IPS DF 6.9 (cell line): ENCODE measurements at regions not wholly inside any gene's neighbourhood (a gene's known extent, or its start where the extent isn't known, plus 50 kb on each side); places are given as distances from the start of the nearest gene placed in this dataset.
"Not testable (repeated sequence)": the region's sequence is repeated elsewhere in the genome, so short reads cannot be mapped to it uniquely, and the experiment has no call there.

Experiments used
- DNase-seq: peaks from one replicate; pipeline ENCODE4 v3.0.0-alpha.2; 2013; ENCODE audit warnings: low read depth, low spot score
- H3K27ac ChIP-seq: one replicate; pipeline ENCODE4 v1.5.1; 2013; ENCODE audit warnings: low read length, control low read depth
- H3K27me3 ChIP-seq: 2 replicates; pipeline ENCODE4 v1.6.1; 2013; ENCODE audit warnings: mild to moderate bottlenecking, low read length; ENCODE audit not compliant: control insufficient read depth, insufficient read depth
- H3K36me3 ChIP-seq: 2 replicates; pipeline ENCODE4 v1.6.1; 2013; ENCODE audit warnings: low read length; ENCODE audit not compliant: control insufficient read depth, insufficient read depth
- H3K4me1 ChIP-seq: 2 replicates; pipeline ENCODE4 v1.6.1; 2013; ENCODE audit warnings: low read length; ENCODE audit not compliant: control insufficient read depth, insufficient read depth
- H3K4me3 ChIP-seq: 2 replicates; pipeline ENCODE4 v1.5.1; 2013; ENCODE audit warnings: mild to moderate bottlenecking, low read length
- H3K9me3 ChIP-seq: 2 replicates; pipeline ENCODE4 v1.6.1; 2013; ENCODE audit warnings: low read length, inconsistent platforms; ENCODE audit not compliant: control insufficient read depth, insufficient read depth
- WGBS: extraction: QIAGEN DNeasy Blood & Tissue Kit; methylation state at CpG from one replicate; pipeline ENCODE4 v1.1.7; 2013; ENCODE audit warnings: mixed read lengths, missing lambda C conversion rate; ENCODE audit not compliant: insufficient read length, insufficient coverage; 5-methylcytosine and 5-hydroxymethylcytosine counted together

GRCh38 chr2:113386780-113387433 is 50.6 kb upstream of the ZNG1B start:
- not testable (repeated sequence) for H3K9me3 ChIP-seq, H3K27me3 ChIP-seq, H3K4me1 ChIP-seq, DNase-seq, H3K4me3 ChIP-seq, H3K27ac ChIP-seq, H3K36me3 ChIP-seq
- WGBS: no CpG with 5 or more reads among the region's 6 CpGs

- not testable (repeated sequence) for H3K4me3 ChIP-seq
Measured at GRCh38 chr2:113379621-113380020, 57.9 kb upstream of the ZNG1B start.

GRCh38 chr2:113376913-113377445 is 60.5 kb upstream of the ZNG1B start:
- DNase-seq: no peak
- H3K4me3 ChIP-seq: no peak overlapping the region
- no peak overlapping the region for H3K27ac ChIP-seq
- no peaks in the 10 kb centered on the region for H3K36me3 ChIP-seq
- H3K4me1 ChIP-seq: no peaks in the 10 kb centered on the region
- no CpG with 5 or more reads among the region's 3 CpGs for WGBS
- H3K27me3 ChIP-seq: no peaks in the 10 kb centered on the region
- no peaks in the 10 kb centered on the region for H3K9me3 ChIP-seq

More at GRCh38 chr2:113379621-113380020, 57.9 kb upstream of the ZNG1B start:
- H3K4me1 ChIP-seq, H3K27ac ChIP-seq, DNase-seq, H3K27me3 ChIP-seq, H3K9me3 ChIP-seq, H3K36me3 ChIP-seq: not testable (repeated sequence)
- WGBS: no CpG with 5 or more reads among the region's 2 CpGs

GRCh38 chr2:113376253-113376912 is 61.1 kb upstream of the ZNG1B start:
- no peak overlapping the region for H3K4me3 ChIP-seq
- DNase-seq: no peak
- no CpG with 5 or more reads among the region's 2 CpGs for WGBS
- no peaks in the 10 kb centered on the region for H3K9me3 ChIP-seq
- no peaks in the 10 kb centered on the region for H3K4me1 ChIP-seq
- H3K36me3 ChIP-seq: no peaks in the 10 kb centered on the region
- H3K27ac ChIP-seq: no peak overlapping the region
- H3K27me3 ChIP-seq: no peaks in the 10 kb centered on the region

- not testable (repeated sequence) for H3K4me1 ChIP-seq, H3K27ac ChIP-seq, H3K4me3 ChIP-seq, H3K36me3 ChIP-seq, H3K9me3 ChIP-seq, H3K27me3 ChIP-seq, DNase-seq
- WGBS: no CpG with 5 or more reads among the region's 4 CpGs
Measured at GRCh38 chr2:113374857-113375256, 62.6 kb upstream of the ZNG1B start.

- not testable (repeated sequence) for H3K9me3 ChIP-seq, DNase-seq, H3K27me3 ChIP-seq, H3K4me1 ChIP-seq, H3K27ac ChIP-seq, H3K4me3 ChIP-seq, H3K36me3 ChIP-seq
- WGBS: no CpG with 5 or more reads among the region's 14 CpGs
Measured at GRCh38 chr2:113372258-113372834, 65.1 kb upstream of the ZNG1B start.

GRCh38 chr2:113370478-113371091 is 66.9 kb upstream of the ZNG1B start:
- Histone ChIP-seq H3K27ac (no peak overlapping the region), H3K4me3 (no peak overlapping the region), H3K9me3 (no peaks in the 10 kb centered on the region), H3K4me1 (no peaks in the 10 kb centered on the region), H3K27me3 (no peaks in the 10 kb centered on the region), H3K36me3 (no peaks in the 10 kb centered on the region)
- peak; percentile 35 for DNase-seq
- WGBS: no CpG with 5 or more reads among the region's 9 CpGs

- Histone ChIP-seq H3K4me3 (no peak overlapping the region), H3K9me3 (no peaks in the 10 kb centered on the region), H3K27ac (no peak overlapping the region), H3K4me1 (no peaks in the 10 kb centered on the region), H3K27me3 (no peaks in the 10 kb centered on the region), H3K36me3 (no peaks in the 10 kb centered on the region)
- no peak for DNase-seq
- no CpG with 5 or more reads among the region's 5 CpGs for WGBS
Measured at GRCh38 chr2:113370030-113370429, 67.5 kb upstream of the ZNG1B start.

GRCh38 chr2:113368581-113368980 is 68.9 kb upstream of the ZNG1B start:
- not testable (repeated sequence) for H3K4me1 ChIP-seq, H3K36me3 ChIP-seq, H3K27ac ChIP-seq, H3K4me3 ChIP-seq, DNase-seq, H3K9me3 ChIP-seq, H3K27me3 ChIP-seq

- DNase-seq, H3K27me3 ChIP-seq, H3K4me3 ChIP-seq, H3K27ac ChIP-seq, H3K9me3 ChIP-seq, H3K36me3 ChIP-seq, H3K4me1 ChIP-seq: not testable (repeated sequence)
- no CpG with 5 or more reads among the region's 4 CpGs for WGBS
Measured at GRCh38 chr2:113366821-113367220, 70.7 kb upstream of the ZNG1B start.
